ENCODE measurements at regions not wholly inside any gene's neighbourhood (a gene's known extent, or its start where the extent isn't known, plus 50 kb on each side); places are given as distances from the start of the nearest gene placed in this dataset.

DNA sequence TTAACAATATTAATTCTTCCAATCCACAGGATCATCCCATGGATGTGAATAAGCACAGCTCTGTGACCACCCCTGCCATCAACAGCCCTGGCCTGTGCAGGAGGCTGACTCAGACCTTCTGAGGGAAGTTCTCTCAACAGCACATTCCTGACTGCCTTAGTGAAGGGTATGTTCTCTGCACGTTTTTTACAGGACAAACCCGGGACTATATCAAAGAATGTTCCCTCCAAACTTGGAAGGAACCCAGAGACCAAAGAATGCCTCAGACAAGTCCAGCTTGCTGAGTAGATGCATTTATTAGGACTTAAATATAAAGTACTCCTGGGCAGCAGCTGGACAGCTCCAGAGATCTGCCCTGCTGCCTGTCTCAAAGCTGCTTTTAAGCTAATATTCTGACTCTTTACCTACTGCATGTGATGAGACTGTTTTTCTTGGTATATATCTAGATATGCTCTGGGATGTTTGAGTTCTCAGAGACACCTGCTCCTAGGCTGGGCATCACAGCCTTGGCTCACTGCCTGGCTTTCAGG lies 1127.8 kb upstream of the PRKX start:
- no peak for DNase-seq

DNA sequence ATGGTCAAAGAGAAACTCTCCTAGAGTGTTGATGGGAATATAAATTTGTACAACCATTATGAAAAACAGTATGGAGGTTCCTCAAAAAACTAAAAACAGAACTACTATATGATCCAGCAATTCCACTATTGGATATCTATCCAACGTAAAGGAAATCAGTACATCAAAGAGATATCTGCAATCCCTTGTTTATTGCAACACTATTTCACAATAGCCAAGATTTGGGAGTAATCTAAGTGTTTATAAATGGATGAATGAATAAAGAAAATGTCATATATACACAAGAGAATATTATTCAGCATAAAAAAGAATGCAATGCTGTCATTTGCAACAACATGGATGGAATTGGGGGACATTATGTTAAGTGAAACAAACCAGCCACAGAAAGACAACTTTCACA lies 1118.1 kb upstream of the PRKX start:
- DNase-seq = no peak

GRCh38 chrX:4830880-4831557 lies 1117.6 kb upstream of the PRKX start:
- no peak for DNase-seq

GRCh38 chrX:4825550-4825949 lies 1112.1 kb upstream of the PRKX start:
- no peak for DNase-seq

- no peak for DNase-seq
Measured at GRCh38 chrX:4809571-4809970, 1096.1 kb upstream of the PRKX start.

- DNase-seq = no peak
Measured at GRCh38 chrX:4805502-4805901, 1092.1 kb upstream of the PRKX start.

DNA sequence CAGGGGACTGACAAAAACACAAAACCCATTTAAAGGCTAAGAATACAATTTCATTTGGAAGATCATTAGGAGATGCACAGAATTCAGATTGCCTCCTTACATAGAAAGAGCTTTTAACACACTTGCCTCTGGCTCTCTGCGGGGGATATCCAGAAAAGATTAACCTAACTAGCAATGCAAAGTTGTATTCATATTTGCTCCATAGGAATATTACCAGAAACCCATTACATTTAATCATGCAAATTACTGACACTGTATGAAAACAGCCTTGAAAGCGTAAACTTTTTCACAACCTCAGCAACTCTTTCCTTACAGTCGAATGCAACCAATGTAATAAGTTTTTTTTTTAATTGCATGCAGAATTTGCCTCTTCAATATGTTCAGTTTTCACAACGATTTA lies 1087.3 kb upstream of the PRKX start:
- no peak for DNase-seq

GRCh38 chrX:4787971-4788370 lies 1074.5 kb upstream of the PRKX start:
- no peak for DNase-seq

DNA sequence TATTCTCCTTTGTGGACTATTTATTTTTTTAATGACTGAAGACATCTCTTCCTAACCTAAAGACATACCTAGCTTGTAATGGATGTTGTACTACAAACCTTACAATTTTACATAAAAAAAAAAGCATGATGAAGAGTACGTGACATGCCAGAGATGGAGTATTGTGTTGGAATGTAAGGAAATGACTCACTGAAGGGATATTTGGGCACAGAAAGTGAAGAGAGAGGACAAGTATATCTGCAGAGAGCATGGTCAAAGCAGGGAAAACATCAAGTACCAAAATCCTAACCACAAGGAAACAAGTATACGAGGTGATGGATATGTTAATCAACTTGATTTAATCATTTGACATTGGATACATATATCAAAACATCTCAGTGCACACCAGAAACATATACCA lies 1051.4 kb upstream of the PRKX start:
- DNase-seq = no peak

DNA sequence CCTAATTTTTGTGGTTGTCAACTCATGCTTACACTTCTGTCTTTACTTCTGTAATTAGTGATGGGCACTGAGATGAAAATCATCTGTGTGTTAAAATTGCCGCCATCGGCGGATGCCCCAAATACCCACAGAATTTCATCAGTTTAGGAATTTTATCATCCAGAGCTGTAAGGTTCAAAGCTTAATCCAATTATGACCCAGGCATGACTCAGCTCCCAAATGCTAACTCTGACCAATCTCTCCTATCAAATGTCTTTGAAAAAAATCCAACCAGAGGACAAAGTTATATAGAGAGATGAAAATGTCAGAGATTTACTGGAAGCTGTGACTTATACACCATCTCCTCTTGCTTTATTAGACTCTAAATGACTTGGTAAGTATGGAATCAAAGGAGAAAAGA lies 1048.7 kb upstream of the PRKX start:
- no peak for DNase-seq

GRCh38 chrX:4754878-4755604 lies 1041.6 kb upstream of the PRKX start:
- no peak for DNase-seq

GRCh38 chrX:4741024-4741423 lies 1027.6 kb upstream of the PRKX start:
- no peak for DNase-seq

GRCh38 chrX:4735299-4735698 lies 1021.9 kb upstream of the PRKX start:
- DNase-seq = no peak

DNA sequence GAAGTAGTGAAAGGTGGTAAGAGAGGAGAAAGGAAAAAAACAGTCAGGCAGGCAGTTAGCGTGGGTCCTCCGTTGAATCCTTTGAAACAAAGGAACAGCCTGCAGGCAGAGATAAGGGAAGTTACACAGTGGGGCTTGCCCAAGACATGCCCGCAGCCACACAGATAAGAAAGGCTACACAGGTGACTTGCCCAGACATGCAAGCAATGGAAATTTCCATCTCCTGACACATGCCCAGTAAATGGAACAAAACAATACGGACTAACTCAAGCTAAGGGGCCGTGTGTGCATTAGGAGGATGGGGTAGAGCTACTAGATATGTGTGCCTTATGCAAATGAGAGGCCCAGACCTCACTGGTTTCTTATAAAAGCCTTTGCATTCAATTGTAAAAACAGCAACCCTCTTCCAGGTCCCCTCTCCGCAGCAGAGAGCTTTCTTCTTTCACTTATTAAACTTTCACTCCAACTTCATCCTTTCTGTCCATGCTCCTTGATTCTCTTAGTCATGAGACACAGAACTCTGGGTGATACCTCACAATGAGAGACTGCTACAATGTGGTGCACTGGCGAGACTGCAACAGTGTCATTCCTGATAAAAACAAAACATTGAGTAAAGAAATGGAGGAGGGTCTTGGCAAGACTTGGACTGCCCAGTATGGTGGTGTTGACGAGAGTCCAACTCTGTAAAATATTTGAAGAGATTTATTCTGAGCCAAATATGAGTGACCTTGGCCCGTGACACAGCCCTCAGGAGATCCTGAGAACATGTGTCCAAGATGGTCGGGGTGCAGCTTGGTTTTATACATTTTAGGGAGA lies 997.4 kb upstream of the PRKX start:
- DNase-seq = no peak

DNA sequence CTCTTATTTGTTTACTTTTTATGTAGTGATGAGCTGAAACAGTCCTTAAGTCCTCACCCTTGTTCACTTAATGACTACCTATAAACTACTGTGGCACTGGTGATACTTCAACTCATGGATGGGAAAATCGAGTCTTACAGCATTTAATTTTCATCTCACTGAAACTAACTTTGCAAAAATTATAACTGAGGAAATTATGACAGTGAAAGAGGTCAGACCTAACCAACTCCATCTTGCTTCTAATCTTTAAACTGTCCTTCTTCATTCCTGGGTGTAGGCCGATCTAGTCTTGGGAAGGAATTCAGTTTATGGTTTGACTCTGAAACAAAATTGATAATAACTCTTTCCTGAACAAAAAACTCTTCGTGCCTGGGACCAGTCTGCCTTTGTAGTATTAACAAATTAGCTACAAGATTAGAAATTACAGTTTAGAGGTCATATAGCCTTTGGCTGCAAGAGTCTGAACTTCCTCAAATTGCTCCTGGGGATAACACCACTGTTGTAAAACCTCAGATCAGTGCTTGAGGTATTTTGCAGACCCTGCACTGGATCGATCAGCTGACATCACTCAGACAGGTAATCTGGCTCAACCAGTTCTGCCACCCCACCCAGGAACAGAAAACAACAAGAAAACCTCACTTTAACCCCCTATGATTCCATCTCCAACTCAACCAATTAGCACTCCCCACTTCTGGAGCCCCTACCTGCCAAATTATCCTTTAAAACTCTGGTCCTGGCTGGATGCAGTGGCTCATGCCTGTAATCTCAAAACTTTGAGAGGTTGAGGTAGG lies 995.7 kb upstream of the PRKX start:
- no peak for DNase-seq

GRCh38 chrX:4706961-4707360 lies 993.5 kb upstream of the PRKX start:
- no peak for DNase-seq

- no peak for DNase-seq
Measured at GRCh38 chrX:4690521-4690920, 977.1 kb upstream of the PRKX start.

DNA sequence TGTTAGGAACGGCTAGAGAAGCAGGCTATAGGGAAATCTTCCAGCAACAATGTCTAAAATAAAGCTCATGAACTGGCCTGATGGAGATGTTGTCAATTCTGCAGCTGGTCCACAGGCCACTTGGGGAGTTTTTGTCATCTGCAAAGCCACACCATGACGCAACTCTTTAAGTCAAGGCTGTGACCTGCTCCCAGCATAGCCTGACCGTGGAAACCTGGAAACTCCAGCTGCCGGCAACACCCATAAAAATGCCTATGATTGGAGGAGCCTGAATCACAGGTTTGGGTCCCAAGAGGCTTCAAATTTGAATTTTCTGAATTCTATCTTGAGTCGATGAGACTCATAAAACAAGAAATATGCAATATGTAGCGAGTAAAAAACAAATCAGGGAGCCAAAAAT lies 969.2 kb upstream of the PRKX start:
- no peak for DNase-seq

DNA sequence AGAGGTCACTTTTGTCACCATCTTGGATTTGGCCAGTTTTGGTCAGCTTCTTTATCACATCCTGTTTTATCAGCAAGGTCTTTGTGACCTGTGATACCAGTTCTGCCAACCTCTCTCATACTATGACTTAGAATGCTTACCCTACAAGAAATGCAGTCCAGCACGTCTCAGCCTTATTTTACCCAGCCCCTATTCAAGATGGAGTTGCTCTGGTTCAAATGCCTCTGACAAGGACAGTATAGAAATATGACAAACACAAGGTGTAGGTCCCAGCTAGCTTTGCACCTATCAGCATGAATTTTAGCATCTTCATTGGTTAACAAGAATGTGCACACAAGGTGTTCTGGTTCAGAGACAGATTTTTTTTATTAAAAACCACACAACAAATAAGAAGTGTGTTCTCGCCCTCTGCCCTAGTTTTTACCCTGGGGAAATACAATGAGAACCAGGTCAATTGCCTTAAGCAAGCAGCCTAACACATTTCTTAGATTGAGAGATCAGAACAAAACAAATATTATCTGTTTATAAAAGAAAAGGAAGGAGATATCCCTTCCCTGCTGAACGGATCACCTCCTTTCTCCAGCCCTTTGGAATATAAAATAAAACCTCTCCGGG lies 962.3 kb upstream of the PRKX start:
- DNase-seq = no peak

- DNase-seq = no peak
Measured at GRCh38 chrX:4674028-4674782, 960.8 kb upstream of the PRKX start.

GRCh38 chrX:4671344-4671743 lies 957.9 kb upstream of the PRKX start:
- no peak for DNase-seq

DNA sequence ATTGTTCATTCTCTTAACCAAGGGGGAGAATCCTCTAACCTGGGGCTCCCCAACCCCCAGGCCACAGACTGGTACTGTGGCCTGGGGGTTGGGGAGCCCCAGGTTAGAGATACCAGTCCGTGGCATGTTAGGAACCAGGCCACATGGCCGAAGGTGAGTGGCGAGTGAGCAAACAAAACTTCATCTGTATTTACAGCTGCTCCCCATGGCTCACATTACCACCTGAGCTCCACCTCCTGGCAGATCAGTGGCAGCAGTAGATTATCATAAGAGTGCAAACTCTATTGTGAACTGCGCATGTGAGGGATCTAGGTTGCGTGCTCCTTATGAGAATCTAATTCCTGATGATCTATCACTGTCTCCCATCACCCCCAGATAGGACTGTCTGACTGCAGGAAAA lies 957.2 kb upstream of the PRKX start:
- no peak for DNase-seq
